ENCODE measurements at regions not wholly inside any gene's neighbourhood (a gene's known extent, or its start where the extent isn't known, plus 50 kb on each side); places are given as distances from the start of the nearest gene placed in this dataset.

DNA sequence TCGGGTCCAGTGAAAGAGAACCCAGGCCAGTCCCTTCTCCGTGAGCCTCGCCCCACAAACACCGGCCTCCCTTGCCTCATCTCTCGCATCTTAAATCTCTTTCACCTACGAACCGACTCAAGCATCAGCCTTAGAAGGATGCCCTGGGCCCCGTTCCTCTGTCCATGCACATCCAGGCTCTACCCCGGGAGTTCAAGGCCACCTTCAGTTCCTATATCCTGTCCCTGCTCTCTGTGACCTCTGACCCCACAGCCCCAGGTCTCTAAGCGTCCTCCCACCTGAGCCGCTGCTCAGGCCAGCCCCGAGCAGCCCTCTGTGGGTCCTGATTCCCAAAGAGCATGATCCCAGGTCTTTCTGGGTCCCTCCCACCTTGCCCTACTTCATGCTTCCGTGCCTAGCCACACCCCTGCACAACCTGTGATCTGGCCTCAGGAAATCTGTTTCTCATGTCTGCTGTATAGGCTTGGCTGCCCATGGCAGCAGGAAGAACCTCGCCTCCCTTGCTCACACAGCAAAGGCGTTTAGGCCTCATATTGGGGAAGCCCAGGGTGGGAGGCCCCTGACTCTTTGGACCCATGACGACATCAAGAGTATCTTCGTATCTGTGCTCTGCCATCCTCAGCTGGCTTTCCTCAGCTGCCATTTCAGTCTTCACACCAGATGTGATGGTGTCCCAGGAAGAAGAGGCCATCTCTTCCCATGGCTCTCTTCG is 77.5 kb upstream of the SEPTIN5 start:
- TF ChIP-seq, protein P1, sequence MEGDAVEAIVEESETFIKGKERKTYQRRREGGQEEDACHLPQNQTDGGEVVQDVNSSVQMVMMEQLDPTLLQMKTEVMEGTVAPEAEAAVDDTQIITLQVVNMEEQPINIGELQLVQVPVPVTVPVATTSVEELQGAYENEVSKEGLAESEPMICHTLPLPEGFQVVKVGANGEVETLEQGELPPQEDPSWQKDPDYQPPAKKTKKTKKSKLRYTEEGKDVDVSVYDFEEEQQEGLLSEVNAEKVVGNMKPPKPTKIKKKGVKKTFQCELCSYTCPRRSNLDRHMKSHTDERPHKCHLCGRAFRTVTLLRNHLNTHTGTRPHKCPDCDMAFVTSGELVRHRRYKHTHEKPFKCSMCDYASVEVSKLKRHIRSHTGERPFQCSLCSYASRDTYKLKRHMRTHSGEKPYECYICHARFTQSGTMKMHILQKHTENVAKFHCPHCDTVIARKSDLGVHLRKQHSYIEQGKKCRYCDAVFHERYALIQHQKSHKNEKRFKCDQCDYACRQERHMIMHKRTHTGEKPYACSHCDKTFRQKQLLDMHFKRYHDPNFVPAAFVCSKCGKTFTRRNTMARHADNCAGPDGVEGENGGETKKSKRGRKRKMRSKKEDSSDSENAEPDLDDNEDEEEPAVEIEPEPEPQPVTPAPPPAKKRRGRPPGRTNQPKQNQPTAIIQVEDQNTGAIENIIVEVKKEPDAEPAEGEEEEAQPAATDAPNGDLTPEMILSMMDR (IDR thresholded peaks at IDR 0.05; ENCODE audit: insufficient read depth, low read depth, low read length): no peak

DNA sequence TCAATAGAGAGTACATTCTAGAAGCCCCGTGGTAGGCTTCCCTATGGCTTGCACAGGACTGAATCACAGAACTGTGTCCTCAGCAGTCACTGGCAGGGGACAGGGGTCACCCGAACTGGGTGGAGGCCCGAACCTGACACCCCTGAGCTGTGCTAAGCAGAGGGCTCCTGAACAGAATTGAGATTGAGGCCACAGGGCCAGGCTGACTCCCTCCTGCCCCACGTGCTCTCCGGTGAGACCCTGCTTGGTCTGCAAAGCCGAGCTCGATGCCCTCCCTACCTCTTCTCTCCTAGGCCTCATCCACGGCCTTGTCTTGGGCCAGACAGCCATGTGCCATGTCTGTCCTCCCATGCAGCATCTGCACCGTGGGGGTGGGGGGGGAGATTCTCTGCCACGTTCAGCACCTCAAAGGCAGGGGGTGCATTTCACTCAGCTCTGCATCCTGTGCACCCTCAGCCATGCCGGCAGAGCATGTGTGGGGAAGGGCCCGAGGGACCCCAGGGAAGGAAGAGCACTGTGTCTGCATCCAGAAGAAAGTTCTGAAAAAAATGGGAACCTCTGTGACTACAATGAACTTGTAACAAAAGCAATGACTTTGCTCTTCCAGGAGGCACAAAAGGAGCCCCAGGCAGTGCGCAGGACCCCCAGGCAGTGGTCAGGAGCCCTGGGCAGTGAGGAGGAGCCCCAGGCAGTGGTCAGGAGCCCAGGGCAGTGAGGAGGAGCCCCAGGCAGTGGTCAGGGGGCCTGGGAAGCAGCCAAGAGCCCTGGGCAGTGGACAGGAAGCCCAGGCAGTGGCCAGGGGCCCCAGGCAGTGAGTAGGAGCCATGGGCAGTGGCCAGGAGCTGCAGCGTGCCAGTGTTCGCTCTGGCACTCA is 76.7 kb upstream of the SEPTIN5 start:
- TF ChIP-seq, protein P1 (IDR thresholded peaks at IDR 0.05; ENCODE audit: insufficient read depth, low read depth, low read length): no peak
- no peak for DNase-seq (ENCODE audit: low read depth)
- no peak overlapping the region for H3K4me3 ChIP-seq (ENCODE audit: low read depth, low read length)

More for the DNA sequence above, 77.5 kb upstream of the SEPTIN5 start:
- H3K4me3 ChIP-seq (ENCODE audit: low read depth, low read length): no peak overlapping the region
- DNase-seq (ENCODE audit: low read depth): no peak

DNA sequence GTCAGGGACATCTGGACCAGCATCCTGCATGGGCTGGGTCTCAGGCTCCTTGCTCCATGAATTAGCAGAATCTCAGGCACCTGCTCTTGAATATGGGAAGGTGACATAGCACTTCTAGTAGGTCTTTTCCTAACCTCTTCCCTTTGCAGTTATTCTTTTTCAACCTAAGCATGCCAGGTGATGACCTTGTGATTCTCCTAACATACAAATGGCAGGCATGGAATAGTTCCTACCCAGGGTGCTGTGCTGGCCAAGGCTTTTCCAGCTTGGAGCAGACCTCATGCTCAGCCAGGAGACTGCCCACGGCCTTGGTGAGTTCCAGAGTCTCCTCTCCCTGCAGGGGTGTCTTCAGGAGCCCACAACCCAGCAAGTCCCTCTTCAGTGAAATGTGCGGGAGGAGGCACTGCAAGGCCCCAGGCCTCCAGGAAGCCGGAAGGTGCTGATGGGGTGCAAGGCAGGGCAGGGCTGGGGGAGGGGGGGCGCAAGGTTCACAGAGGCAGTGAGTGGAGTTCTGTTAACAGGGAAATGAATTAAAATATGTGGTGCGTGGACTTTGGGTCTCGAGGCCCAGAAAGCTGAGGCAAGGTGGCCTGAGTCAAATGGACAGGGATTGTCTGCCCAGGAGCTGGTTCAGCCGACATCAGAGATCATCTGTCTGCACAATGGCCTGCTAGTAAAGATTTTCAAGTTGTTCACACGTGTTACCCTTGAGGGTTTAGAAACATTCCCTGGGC is 75.9 kb upstream of the SEPTIN5 start:
- TF ChIP-seq, protein P1 (IDR thresholded peaks at IDR 0.05; ENCODE audit: insufficient read depth, low read depth, low read length): no peak
- no peak overlapping the region for H3K4me3 ChIP-seq (ENCODE audit: low read depth, low read length)
- no peak for DNase-seq (ENCODE audit: low read depth)

DNA sequence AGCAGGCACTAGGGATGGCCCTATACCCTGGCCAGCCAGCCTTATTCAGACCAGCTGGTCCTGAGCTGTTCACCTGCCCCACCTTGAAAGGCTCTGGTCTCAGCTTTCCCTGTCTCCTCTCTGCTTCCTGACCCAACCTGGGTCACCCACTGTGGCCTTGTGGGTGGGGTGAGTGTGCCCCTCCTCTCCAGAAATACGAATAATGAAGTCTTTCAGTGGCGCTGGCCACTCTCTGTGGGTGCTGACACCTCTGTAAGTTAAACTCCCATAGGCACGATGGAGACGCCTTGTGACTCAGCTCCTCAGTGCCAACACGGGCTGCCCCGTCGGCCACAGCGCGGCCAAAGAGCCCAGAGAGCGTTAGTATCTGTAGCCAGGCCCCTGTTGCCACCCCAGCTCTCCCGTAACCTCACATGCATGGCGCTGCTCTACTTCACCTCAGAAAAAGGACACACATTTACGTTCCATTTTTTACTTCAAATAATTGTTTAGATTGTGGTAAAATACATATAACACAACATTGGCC is 74.6 kb upstream of the SEPTIN5 start:
- DNase-seq (ENCODE audit: low read depth): no peak
- TF ChIP-seq, protein P1 (IDR thresholded peaks at IDR 0.05; ENCODE audit: insufficient read depth, low read depth, low read length): no peak
- no peak overlapping the region for H3K4me3 ChIP-seq (ENCODE audit: low read depth, low read length)

DNA sequence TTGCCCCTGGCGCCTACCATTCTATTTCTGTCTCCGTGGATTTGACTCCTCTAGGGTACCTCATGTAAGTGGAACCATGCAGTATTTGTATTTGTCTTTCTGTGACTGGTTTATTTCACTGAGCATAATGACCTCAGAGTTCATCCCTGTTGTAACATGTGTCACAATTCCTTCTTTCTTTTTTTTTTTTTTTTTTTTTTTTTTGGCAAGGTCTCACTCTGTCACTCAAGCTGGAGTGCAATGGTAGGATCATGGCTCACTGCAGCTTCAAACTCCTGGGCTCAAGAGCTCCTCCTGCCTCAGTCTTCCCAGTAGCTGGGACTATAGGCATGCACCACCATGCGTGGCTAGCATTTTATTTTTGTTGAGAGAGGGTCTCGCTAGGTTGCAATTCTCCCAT is 74.0 kb upstream of the SEPTIN5 start:
- no peak overlapping the region for H3K4me3 ChIP-seq (ENCODE audit: low read depth, low read length)
- no peak for DNase-seq (ENCODE audit: low read depth)
- TF ChIP-seq, protein P1 (IDR thresholded peaks at IDR 0.05; ENCODE audit: insufficient read depth, low read depth, low read length): no peak

DNA sequence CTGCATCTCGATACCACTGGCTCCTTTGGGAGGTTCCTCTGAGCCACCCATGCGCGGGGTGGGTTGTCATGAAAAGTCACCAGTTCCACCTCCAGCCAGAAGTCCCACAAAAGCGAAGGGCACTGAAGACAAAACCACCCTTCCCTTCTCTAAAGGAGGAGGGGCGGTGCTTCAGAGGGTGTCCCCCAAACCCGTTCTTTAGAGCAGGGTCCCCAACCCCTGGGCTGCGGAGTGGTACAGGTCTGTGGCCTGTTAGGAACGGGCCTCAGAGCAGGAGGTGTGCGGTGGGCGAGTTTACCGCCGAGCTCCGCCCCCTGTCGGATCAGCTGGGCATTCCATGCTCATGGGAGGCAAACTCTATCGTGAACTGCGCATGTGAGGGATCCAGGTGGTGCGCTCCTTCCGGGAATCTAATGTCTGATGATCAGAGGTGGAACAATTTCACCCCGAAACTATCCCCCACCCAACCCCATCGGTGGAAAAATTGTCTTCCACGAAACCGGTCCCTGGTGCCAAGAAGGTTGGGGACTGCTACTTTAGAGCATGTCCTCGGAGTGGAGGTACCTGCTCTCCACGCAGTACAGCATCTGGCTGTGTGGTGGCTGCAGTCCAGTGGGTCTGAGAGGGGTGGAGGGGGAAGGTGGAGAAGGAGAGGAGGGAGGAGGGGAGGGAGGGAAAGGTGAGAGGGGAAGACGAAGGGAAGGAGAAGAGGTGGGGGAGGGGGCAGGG is 72.9 kb upstream of the SEPTIN5 start:
- DNase-seq (ENCODE audit: low read depth): peak; percentile 17
- TF ChIP-seq, protein P1 (IDR thresholded peaks at IDR 0.05; ENCODE audit: insufficient read depth, low read depth, low read length): peak; percentile 56
- H3K4me3 ChIP-seq (ENCODE audit: low read depth, low read length): no peak overlapping the region
